Mammary epithelial cell (primary cell): ENCODE measurements at regions not wholly inside any gene's neighbourhood (a gene's known extent, or its start where the extent isn't known, plus 50 kb on each side); places are given as distances from the start of the nearest gene placed in this dataset.
"Not testable (repeated sequence)": the region's sequence is repeated elsewhere in the genome, so short reads cannot be mapped to it uniquely, and the experiment has no call there.

ENCODE experiments used
- EZH2 ChIP-seq: IDR thresholded peaks from 2 replicates; pipeline ENCODE4 v1.6.1; 2012; ENCODE audit warnings: low read length, inconsistent platforms, borderline replicate concordance
- TF ChIP-seq, protein P1 (sequence below), 2 donors: IDR thresholded peaks in 1 of 2; conservative IDR thresholded peaks in 1 of 2; 2 replicates each; pipeline ENCODE4 v1.5.1; 2011 to 2012; ENCODE audit warnings: inconsistent platforms in 2 of 2, low read length in 2 of 2, mild to moderate bottlenecking in 2 of 2, control low read depth in 1 of 2, low read depth in 1 of 2; ENCODE audit not compliant: insufficient read depth in 1 of 2; ENCODE audit errors: extremely low read depth in 1 of 2

DNA sequence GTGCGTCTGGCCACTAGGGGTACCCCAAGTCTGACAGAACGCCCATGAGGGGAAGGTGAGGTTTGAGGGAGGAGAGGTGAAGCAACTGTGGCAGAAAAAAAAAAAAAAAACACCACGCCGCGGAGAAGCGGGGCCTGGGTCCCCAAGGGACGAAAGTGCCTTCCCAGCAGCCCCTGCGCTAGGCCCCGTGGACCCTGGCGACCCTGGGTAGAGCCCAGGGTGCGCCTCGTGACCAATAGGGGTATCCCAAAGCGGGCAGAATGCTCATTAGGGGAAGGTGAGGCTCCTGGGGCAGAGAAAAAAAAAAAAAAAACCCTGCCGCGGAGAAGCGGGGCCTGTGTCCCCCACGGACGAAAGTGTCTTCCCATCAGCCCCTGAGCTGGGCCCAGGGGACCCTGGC is 191.4 kb downstream of the POTEM start:
- TF ChIP-seq, protein P1, sequence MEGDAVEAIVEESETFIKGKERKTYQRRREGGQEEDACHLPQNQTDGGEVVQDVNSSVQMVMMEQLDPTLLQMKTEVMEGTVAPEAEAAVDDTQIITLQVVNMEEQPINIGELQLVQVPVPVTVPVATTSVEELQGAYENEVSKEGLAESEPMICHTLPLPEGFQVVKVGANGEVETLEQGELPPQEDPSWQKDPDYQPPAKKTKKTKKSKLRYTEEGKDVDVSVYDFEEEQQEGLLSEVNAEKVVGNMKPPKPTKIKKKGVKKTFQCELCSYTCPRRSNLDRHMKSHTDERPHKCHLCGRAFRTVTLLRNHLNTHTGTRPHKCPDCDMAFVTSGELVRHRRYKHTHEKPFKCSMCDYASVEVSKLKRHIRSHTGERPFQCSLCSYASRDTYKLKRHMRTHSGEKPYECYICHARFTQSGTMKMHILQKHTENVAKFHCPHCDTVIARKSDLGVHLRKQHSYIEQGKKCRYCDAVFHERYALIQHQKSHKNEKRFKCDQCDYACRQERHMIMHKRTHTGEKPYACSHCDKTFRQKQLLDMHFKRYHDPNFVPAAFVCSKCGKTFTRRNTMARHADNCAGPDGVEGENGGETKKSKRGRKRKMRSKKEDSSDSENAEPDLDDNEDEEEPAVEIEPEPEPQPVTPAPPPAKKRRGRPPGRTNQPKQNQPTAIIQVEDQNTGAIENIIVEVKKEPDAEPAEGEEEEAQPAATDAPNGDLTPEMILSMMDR (conservative IDR thresholded peaks at IDR 0.05 in 1 of 2, IDR thresholded peaks at IDR 0.05 in 1 of 2; ENCODE audit: extremely low read depth in 1 of 2, insufficient read depth in 1 of 2, low read depth in 1 of 2, low read length in 2 of 2) = not testable (repeated sequence)
- TF ChIP-seq EZH2 = not testable (repeated sequence)
